Activated T-cell treated with anti-CD3 and anti-CD28 coated beads, Interleukin-2, amount 50 U/mL, for 1 hour (primary cell): ENCODE measurements at regions not wholly inside any gene's neighbourhood (a gene's known extent, or its start where the extent isn't known, plus 50 kb on each side); places are given as distances from the start of the nearest gene placed in this dataset.
"Not testable (repeated sequence)": the region's sequence is repeated elsewhere in the genome, so short reads cannot be mapped to it uniquely, and the experiment has no call there.

ENCODE experiments used
- DNase-seq: peaks from one replicate; pipeline ENCODE4 v3.0.0-alpha.2; 2020

- no peak for DNase-seq
Measured at GRCh38 chr6:137545073-137545472, 50.9 kb upstream of the OLIG3 start.

GRCh38 chr6:137547186-137547585, 53.0 kb upstream of the OLIG3 start:
- no peak for DNase-seq

- DNase-seq: no peak
Measured at GRCh38 chr6:137547601-137548000, 53.4 kb upstream of the OLIG3 start.

GRCh38 chr6:137549106-137549505, 54.9 kb upstream of the OLIG3 start:
- DNase-seq: no peak

- no peak for DNase-seq
Measured at GRCh38 chr6:137550535-137550934, 56.3 kb upstream of the OLIG3 start.

- DNase-seq: no peak
Measured at GRCh38 chr6:137552146-137552545, 58.0 kb upstream of the OLIG3 start.

- no peak for DNase-seq
Measured at GRCh38 chr6:137552809-137553208, 58.6 kb upstream of the OLIG3 start.

GRCh38 chr6:137559521-137560183, 65.5 kb upstream of the OLIG3 start:
- peak; percentile 30 for DNase-seq

GRCh38 chr6:137560184-137560563, 66.0 kb upstream of the OLIG3 start:
- DNase-seq: no peak

- DNase-seq: no peak
Measured at GRCh38 chr6:137568067-137568466, 73.9 kb upstream of the OLIG3 start.

- DNase-seq: no peak
Measured at GRCh38 chr6:137570393-137570792, 76.2 kb upstream of the OLIG3 start.

- DNase-seq: peak; percentile 63
Measured at GRCh38 chr6:137571854-137572253, 77.7 kb upstream of the OLIG3 start.

- no peak for DNase-seq
Measured at GRCh38 chr6:137573739-137574138, 79.5 kb upstream of the OLIG3 start.

- no peak for DNase-seq
Measured at GRCh38 chr6:137579612-137580011, 85.4 kb upstream of the OLIG3 start.

- no peak for DNase-seq
Measured at GRCh38 chr6:137581019-137581707, 87.0 kb upstream of the OLIG3 start.

GRCh38 chr6:137583519-137583918, 89.3 kb upstream of the OLIG3 start:
- not testable (repeated sequence) for DNase-seq

- no peak for DNase-seq
Measured at GRCh38 chr6:137588472-137588871, 94.3 kb upstream of the OLIG3 start.

- DNase-seq: peak; percentile 37
Measured at GRCh38 chr6:137589067-137589848, 95.1 kb upstream of the OLIG3 start.

- DNase-seq: no peak
Measured at GRCh38 chr6:137590684-137591083, 96.5 kb upstream of the OLIG3 start.

GRCh38 chr6:137601471-137601870, 107.3 kb upstream of the OLIG3 start:
- DNase-seq: no peak

GRCh38 chr6:137602313-137603197, 108.4 kb upstream of the OLIG3 start:
- DNase-seq: no peak

GRCh38 chr6:137610702-137611101, 116.5 kb upstream of the OLIG3 start:
- no peak for DNase-seq

- no peak for DNase-seq
Measured at GRCh38 chr6:137623293-137623692, 129.1 kb upstream of the OLIG3 start.
